Effector memory CD8-positive, alpha-beta T cell (primary cell): ENCODE measurements at regions not wholly inside any gene's neighbourhood (a gene's known extent, or its start where the extent isn't known, plus 50 kb on each side); places are given as distances from the start of the nearest gene placed in this dataset.
A peak's percentile ranks its signal among the peaks of the same experiment; 100 is the strongest.
"Not testable (repeated sequence)": the region's sequence is repeated elsewhere in the genome, so short reads cannot be mapped to it uniquely, and the experiment has no call there.

ENCODE experiments used
- ATAC-seq: fragments of 150-1000 bp; cut with Tn5 transposase; replicated peaks from 2 replicates; pipeline ENCODE4 v1.10.0; 2021; ENCODE audit warnings: mild to moderate bottlenecking, moderate library complexity
- DNase-seq, 3 experiments: peaks; one replicate each; pipeline ENCODE4 v3.0.0; 2021
- H3K27ac Mint-ChIP-seq, 2 donors: one replicate each; pipeline ENCODE4 v1.8.0; 2022; ENCODE audit warnings: mild to moderate bottlenecking in 2 of 2, mixed read lengths in 2 of 2, moderate library complexity in 2 of 2
- H3K27me3 Mint-ChIP-seq, 2 donors: one replicate each; pipeline ENCODE4 v1.8.0; 2022; ENCODE audit warnings: mixed read lengths in 2 of 2
- H3K36me3 Mint-ChIP-seq: one replicate; pipeline ENCODE4 v1.8.0; 2022; ENCODE audit warnings: mild to moderate bottlenecking, moderate library complexity, mixed read lengths; ENCODE audit not compliant: insufficient read depth
- H3K4me1 Mint-ChIP-seq, 2 donors: one replicate each; pipeline ENCODE4 v1.8.0; 2022; ENCODE audit warnings: low read depth in 2 of 2, mixed read lengths in 2 of 2
- H3K4me3 Mint-ChIP-seq, 2 donors: one replicate each; pipeline ENCODE4 v1.8.0; 2022; ENCODE audit warnings: mild to moderate bottlenecking in 2 of 2, mixed read lengths in 2 of 2, moderate library complexity in 2 of 2
- H3K9me3 Mint-ChIP-seq, 2 donors: one replicate each; pipeline ENCODE4 v1.8.0; 2022; ENCODE audit warnings: mixed read lengths in 2 of 2

DNA sequence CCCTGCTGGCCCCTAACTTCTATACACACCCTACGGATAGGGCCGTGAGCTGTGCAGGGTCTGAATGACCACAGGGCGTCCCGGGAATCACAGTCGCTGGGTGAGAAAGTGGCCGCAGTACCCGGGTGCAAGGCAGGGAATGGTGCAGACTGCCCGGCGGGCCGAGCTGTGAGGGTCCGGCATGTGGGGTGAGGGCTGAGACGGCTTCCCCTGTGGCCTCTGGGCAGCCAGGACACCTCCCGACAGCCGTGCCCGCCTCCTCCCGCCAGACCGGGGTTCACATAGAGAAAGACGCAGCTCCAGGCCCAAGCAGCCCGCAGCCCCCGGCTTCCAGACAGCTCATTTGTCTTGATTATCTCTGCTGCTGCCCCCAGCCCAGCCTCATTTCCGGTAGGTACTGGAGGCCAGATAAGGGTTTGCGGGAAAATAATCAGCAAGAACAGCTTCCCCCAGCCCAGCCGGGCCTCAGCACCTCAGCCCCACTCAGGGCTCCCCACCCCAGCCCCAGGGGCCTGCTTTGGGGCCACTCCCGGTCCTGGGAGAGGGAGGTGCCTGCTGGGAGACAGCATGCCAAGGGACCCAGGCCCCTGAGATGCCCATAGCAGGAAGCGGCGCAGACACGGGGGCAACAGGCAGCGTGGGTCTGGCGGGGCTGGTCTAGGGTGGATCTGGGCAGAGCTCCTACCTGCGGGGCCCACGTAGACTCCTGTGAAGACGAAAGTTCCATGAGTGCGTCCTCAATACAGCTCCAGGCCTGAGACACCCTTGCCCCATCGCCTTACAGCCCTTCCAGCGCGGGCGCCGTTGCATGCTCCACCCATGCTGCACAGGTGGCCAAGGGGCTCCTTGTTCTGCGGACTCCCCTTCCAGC lies 123.1 kb downstream of the BRD1 start:
- Mint-ChIP-seq H3K27ac (no peak overlapping the region), H3K27me3 (peaks cover 63 to 76% of the 10 kb centered on the region in 2 donors), H3K4me1 (peaks cover 0 to 3% of the 10 kb centered on the region in 2 donors), H3K4me3 (no peak overlapping the region), H3K36me3 (peaks cover 3% of the 10 kb centered on the region), H3K9me3 (peaks cover 0 to 2% of the 10 kb centered on the region in 2 donors)
- no peak for ATAC-seq
- DNase-seq, result no peak

DNA sequence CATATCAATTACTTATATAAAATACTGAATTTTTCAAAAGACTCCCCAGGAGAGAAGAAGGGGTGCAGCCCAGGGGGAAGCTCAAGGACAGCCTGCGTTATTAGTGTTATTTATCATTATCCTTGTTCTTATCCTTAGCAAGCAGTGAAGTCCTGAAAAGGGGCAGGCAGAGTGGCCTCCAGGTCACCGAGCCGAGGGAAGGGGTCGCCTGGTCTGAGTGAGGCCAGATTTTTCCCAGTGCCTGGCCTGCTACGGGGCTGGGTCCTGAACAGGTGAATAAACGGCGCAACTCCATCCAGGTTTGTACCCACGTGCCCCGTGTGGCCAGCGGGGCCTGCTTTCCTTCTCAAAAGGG lies 123.7 kb downstream of the BRD1 start:
- Mint-ChIP-seq H3K36me3 (peaks cover 3% of the 10 kb centered on the region), H3K27me3 (peaks cover 57 to 71% of the 10 kb centered on the region in 2 donors), H3K9me3 (peaks cover 0 to 2% of the 10 kb centered on the region in 2 donors), H3K4me1 (peaks cover 0 to 3% of the 10 kb centered on the region in 2 donors), H3K4me3 (no peak overlapping the region), H3K27ac (peak overlapping the region in 1 of 2 donors; percentile 49)
- ATAC-seq (no peak), DNase-seq (no peak)

DNA sequence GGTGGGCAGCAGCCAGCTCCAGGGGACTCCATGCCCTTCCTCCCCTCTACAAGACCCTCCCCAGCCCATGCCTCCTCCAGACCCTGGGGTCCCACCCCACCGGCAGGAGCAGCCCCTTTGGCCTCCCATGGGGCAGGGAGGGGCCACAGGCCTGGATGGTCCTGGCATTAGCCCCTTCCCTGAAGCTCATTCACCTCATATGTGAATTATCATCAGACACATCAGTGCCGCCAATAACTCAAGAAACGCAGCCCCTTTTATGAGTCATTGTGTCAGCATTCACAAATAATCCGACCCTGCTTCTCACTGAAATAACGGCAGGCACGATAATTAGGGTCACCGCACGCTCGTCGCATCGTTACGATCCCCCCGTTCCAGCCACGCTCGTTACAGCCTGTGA lies 124.2 kb downstream of the BRD1 start:
- ATAC-seq (no peak), DNase-seq (no peak)
- Mint-ChIP-seq H3K27ac (peak overlapping the region in 1 of 2 donors; percentile 49), H3K27me3 (peaks cover 52 to 71% of the 10 kb centered on the region in 2 donors), H3K9me3 (peaks cover 0 to 2% of the 10 kb centered on the region in 2 donors), H3K36me3 (peaks cover 3% of the 10 kb centered on the region), H3K4me1 (peaks cover 0 to 3% of the 10 kb centered on the region in 2 donors), H3K4me3 (no peak overlapping the region)

DNA sequence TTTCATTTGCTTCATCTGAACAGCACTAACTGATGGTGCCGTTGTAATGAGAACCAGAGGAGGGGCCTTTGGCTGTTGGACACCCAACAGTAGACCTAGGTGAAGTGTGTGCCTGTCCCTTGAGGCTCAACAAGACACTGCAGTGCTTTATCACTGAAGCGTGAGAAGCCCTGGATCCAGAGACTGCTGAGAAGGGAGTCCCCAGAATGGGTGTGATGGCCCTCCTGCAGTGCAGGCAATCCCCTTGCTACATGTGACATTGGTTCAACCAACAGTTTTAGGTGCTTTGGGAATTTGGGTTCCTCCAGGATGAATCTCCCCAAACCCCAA lies 125.6 kb downstream of the BRD1 start:
- Mint-ChIP-seq H3K36me3 (no peaks in the 10 kb centered on the region), H3K27me3 (peaks cover 46 to 70% of the 10 kb centered on the region in 2 donors), H3K4me1 (peaks cover 0 to 3% of the 10 kb centered on the region in 2 donors), H3K4me3 (no peak overlapping the region), H3K27ac (no peak overlapping the region), H3K9me3 (peaks cover 0 to 2% of the 10 kb centered on the region in 2 donors)
- DNase-seq (no peak), ATAC-seq (no peak)

DNA sequence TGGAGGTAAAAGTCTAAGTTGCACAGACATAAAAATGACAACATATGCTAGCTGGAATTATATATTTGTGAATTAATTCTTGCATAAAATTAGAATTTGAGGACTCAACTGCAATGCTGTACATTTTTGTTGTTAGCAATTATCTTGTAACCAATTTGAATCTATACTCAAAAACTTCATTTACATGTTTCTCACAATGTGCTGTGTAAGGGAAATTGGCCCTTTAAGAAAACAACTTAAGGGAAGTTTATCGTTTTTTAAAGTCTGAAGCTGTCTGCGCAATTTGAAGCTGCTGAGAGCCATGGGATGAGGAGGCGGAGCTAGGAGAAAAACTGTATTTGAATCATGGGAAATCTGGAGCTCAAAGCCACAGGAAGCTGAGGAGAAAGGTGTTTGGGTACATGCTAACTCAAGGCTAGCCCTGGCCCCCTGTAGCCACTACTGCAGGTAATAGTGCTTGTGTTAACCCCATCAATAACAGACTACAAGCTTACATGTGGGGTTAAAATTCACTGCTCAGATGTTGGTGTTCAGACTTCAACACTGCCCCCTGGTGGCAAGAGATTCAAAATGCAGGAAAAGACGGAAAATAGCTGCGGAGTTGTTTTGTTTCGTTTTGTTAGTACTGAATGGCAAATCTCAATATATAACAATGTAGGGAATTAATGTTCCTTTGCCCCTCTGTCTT lies 126.1 kb downstream of the BRD1 start:
- H3K9me3 Mint-ChIP-seq, result peaks cover 0 to 2% of the 10 kb centered on the region in 2 donors
- no peak for ATAC-seq
- H3K4me1 Mint-ChIP-seq, result peaks cover 0 to 3% of the 10 kb centered on the region in 2 donors
- no peak overlapping the region for H3K4me3 Mint-ChIP-seq
- no peak for DNase-seq
- peaks cover 42 to 67% of the 10 kb centered on the region in 2 donors for H3K27me3 Mint-ChIP-seq
- no peak overlapping the region for H3K27ac Mint-ChIP-seq
- no peaks in the 10 kb centered on the region for H3K36me3 Mint-ChIP-seq

DNA sequence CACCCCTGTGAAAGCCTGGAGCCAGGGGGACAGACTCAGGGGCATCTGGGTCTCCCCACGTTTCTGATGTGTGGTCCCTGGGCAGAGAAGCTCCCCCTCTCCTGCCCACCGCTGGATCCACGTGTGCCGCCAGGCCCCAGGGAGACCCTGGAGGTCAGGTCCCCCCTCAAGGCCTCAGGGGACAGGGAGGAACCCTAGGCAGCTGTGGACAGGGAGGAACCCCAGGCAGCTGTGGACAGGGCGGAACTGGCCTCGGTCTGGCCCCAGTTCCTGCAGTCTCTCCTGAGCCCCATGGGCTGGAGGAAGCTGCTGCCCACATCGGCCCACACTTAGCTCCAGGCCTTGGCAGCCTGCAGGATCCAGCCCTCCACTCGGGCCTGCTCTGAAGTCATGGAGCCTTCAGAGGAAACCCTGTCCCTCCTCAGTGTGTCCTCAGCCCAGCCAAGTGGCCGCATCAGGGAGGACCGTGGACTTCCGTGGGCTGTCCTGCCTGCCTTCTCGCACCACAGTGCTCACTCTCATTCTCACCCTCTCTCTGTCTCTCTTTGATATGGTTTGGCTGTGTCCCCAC lies 127.7 kb downstream of the BRD1 start:
- H3K9me3 Mint-ChIP-seq, result peaks cover 0 to 2% of the 10 kb centered on the region in 2 donors
- DNase-seq (no peak), ATAC-seq (no peak)
- H3K27ac Mint-ChIP-seq, result no peak overlapping the region
- peaks cover 32 to 55% of the 10 kb centered on the region in 2 donors for H3K27me3 Mint-ChIP-seq
- no peaks in the 10 kb centered on the region for H3K36me3 Mint-ChIP-seq
- H3K4me1 Mint-ChIP-seq, result no peaks in the 10 kb centered on the region
- no peak overlapping the region for H3K4me3 Mint-ChIP-seq

DNA sequence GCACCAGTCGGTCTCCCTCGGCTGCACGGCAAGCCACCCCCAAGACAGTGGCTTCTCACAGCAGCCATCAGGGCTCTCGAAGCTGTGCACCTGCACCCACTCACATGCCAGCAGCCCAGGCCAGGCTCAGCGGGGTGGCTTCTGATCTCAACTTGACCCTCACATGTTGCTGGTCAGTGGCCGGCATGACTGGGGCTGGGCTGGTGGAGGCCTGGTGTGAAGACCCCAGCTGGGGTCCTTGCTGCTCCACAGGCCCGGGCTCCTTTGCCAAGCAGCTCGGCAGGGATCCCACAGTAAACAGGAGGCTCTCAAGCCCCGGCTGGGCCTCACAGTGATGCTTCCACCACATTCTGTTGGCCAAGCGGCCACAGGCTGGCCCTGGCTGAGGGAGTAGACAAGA lies 128.2 kb downstream of the BRD1 start:
- Mint-ChIP-seq H3K4me1 (no peaks in the 10 kb centered on the region), H3K27ac (no peak overlapping the region), H3K4me3 (no peak overlapping the region), H3K27me3 (peaks cover 27 to 49% of the 10 kb centered on the region in 2 donors), H3K9me3 (peaks cover 0 to 2% of the 10 kb centered on the region in 2 donors), H3K36me3 (no peaks in the 10 kb centered on the region)
- DNase-seq, result no peak
- no peak for ATAC-seq

DNA sequence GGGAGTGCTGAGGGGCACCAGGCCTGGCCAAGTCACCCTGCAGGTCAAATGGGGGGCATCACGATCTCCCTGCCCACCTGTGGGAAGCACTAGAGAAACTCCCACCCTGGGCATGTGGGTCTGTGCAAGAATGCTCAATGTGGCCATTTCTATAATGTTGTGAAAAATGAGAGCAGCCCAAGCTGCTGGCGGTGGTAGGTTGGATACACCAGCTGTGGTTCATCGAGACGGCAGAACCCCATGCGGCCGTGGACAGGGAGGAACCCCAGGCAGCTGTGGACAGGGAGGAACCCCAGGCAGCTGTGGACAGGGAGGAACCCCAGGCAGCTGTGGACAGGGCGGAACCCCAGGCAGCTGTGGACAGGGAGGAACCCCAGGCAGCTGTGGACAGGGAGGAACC lies 129.1 kb downstream of the BRD1 start:
- not testable (repeated sequence) for H3K4me1 Mint-ChIP-seq, H3K9me3 Mint-ChIP-seq, DNase-seq, H3K4me3 Mint-ChIP-seq, H3K27ac Mint-ChIP-seq, ATAC-seq, H3K36me3 Mint-ChIP-seq
- peaks cover 20 to 41% of the 10 kb centered on the region in 2 donors for H3K27me3 Mint-ChIP-seq

DNA sequence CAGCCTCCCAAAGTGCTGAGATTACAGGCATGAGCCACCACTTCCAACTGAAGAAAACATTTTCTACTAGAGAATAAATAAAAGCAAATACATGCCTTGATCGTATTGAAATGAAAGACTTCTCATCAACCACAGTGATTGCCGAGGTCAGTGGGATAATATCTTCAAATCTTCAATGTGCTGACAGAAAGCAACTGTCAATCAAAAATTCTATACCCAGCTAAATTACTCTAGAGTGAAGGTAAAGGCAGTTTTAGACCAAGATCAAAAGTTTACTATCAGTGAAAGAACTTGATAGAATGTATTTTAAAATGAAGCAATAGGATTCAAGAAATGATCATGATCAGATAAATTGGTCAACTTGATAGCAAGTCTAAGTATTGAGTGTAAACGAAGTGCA lies 130.6 kb downstream of the BRD1 start:
- DNase-seq (no peak), ATAC-seq (no peak)
- no peaks in the 10 kb centered on the region for H3K36me3 Mint-ChIP-seq
- H3K4me1 Mint-ChIP-seq, result no peaks in the 10 kb centered on the region
- peaks cover 19 to 39% of the 10 kb centered on the region in 2 donors for H3K27me3 Mint-ChIP-seq
- H3K9me3 Mint-ChIP-seq, result peaks cover 0 to 2% of the 10 kb centered on the region in 2 donors
- H3K27ac Mint-ChIP-seq, result no peak overlapping the region
- no peak overlapping the region for H3K4me3 Mint-ChIP-seq

DNA sequence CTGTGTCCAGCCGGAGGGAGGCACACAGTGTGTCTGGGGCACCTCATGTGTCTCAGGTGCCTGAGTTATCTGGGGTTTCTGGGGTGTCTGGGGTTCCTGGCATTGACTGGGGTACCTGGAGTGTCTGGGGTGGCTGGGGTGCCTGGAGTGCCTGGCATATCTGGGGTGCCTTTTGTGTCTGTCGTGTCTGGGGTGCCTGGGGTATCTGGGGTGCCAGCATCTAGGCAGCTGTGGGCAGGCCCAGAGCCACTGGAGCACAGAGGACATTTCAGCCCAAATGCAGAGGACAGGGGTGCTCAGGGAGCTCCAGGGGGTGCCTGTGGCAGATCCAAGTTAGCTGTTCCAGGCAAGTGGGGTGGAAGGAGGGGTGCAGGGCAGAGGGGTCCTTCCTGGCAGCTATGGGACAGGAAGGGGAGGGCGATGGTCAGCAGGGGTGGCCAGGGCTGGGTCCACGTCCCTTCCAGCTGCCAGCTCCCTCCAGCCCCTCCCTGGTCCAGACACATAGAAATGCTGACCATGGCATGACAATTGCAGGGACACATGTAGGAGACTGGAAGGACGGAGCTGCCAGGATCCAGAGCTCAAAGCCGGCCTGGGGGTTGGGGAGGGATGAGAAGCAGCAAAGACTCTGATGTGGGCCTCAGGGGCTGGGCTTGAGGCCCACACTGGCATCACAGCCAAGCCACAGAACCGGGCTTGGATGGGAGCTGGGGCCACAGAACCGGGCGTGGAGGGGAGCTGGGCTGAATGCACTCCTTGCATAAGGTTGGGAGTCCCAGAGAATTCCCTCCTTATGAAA lies 133.0 kb downstream of the BRD1 start:
- Mint-ChIP-seq H3K9me3 (no peaks in the 10 kb centered on the region), H3K4me1 (no peaks in the 10 kb centered on the region), H3K36me3 (no peaks in the 10 kb centered on the region), H3K27ac (no peak overlapping the region), H3K27me3 (peaks cover 29 to 57% of the 10 kb centered on the region in 2 donors), H3K4me3 (no peak overlapping the region)
- no peak for ATAC-seq
- no peak for DNase-seq

DNA sequence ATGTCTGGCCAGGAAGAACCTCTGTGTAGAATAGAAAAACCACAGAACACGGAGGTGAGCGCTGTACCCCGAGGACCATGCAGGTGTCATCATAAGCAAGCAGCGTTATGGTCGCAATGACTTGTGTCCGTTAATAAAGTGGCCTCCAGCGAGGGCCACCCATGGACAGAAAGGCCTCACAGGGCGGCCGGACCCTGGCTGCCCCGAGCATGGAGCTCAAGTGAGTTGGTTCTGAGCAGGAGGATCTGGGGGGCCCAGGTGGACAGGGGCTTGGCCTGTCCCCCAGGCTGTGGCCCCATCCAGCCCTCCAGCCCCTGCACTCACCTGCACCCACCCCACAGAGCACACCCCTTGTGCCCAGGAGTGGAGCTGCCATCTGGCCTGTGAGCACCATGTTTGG lies 133.8 kb downstream of the BRD1 start:
- Mint-ChIP-seq H3K36me3 (no peaks in the 10 kb centered on the region), H3K4me1 (no peaks in the 10 kb centered on the region), H3K27ac (no peak overlapping the region)

DNA sequence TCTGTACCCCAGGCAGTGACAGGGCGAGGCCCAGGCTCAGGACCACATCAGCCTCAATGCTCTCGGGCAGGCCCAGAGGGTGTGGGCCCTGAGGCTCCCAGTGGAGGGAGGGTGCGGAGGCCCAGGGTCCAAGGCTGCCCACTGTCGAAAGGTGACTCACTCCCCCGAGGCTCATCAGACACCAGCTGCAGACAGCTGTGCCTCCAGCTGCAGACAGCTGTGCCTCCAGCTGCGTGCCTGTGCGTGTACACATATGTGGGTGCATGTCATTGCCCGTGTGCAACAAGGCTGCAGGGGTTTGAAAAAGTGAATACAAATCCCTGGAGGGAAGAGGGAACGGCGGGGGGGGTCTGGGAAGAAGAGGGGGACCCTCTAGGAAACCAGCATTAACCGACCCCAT lies 134.3 kb downstream of the BRD1 start:
- H3K27ac Mint-ChIP-seq, result no peak overlapping the region

More for the DNA sequence above, 133.8 kb downstream of the BRD1 start:
- Mint-ChIP-seq H3K9me3 (no peaks in the 10 kb centered on the region), H3K4me3 (no peak overlapping the region), H3K27me3 (peaks cover 34 to 63% of the 10 kb centered on the region in 2 donors)
- no peak for ATAC-seq
- no peak for DNase-seq

More for the DNA sequence above, 134.3 kb downstream of the BRD1 start:
- Mint-ChIP-seq H3K27me3 (peaks cover 37 to 63% of the 10 kb centered on the region in 2 donors), H3K36me3 (no peaks in the 10 kb centered on the region), H3K4me1 (no peaks in the 10 kb centered on the region), H3K4me3 (no peak overlapping the region), H3K9me3 (no peaks in the 10 kb centered on the region)
- no peak for ATAC-seq
- no peak for DNase-seq
